ENCODE measurements at regions not wholly inside any gene's neighbourhood (a gene's known extent, or its start where the extent isn't known, plus 50 kb on each side); places are given as distances from the start of the nearest gene placed in this dataset.

- no peak for TF ChIP-seq USF2 (IDR thresholded peaks at IDR 0.05; ENCODE audit: low read length)
These were observed 193.9 kb downstream of the SYK start (continued) for GRCh38 chr9:90995516-90995915.
